Ishikawa (cell line): ENCODE measurements at regions not wholly inside any gene's neighbourhood (a gene's known extent, or its start where the extent isn't known, plus 50 kb on each side); places are given as distances from the start of the nearest gene placed in this dataset.

ENCODE experiments used
- CEBPB ChIP-seq: IDR thresholded peaks from 2 replicates; pipeline ENCODE4 v1.6.1; 2012
- CREB1 ChIP-seq: IDR thresholded peaks from 2 replicates; pipeline ENCODE4 v1.6.1; 2012; ENCODE audit warnings: low read depth
- NFIC ChIP-seq: IDR thresholded peaks from 2 replicates; pipeline ENCODE4 v1.6.1; 2012
- RAD21 ChIP-seq: IDR thresholded peaks from 2 replicates; pipeline ENCODE4 v1.6.1; 2012; ENCODE audit warnings: low read depth
- REST ChIP-seq: IDR thresholded peaks from 2 replicates; pipeline ENCODE4 v1.6.1; 2012; ENCODE audit warnings: low read depth, mild to moderate bottlenecking
- TF ChIP-seq, protein P1 (sequence below): IDR thresholded peaks from 2 replicates; pipeline ENCODE4 v1.6.1; 2012

DNA sequence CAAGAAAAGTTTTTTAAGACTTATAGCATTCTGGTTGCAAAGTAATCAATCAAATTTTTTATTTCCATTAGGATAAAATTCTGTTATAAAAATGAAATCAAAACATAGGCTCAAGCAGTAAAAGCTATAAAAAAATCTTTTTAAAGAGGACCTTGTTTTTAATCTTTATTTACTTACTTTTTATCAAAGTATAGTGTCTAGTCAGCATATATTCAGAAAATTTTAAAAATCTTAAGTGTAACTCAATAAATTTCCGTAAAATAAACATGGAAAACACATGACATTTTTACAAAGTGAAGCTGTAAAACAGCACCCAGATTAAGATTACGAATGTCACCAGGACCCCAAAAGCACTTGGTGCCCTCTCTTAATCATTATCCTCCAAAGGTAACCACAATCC is 302.4 kb downstream of the TMEM161B start:
- TF ChIP-seq REST (no peak), NFIC (no peak), CEBPB (no peak), RAD21 (no peak), CREB1 (no peak)
- TF ChIP-seq, protein P1, sequence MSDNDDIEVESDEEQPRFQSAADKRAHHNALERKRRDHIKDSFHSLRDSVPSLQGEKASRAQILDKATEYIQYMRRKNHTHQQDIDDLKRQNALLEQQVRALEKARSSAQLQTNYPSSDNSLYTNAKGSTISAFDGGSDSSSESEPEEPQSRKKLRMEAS = no peak
